Dendritic cell treated with granulocyte-macrophage colony-stimulating factor and Interleukin-4, amounts not matched to agents 40 ng/mL and 50 ng/mL, for 4 days (primary cell): ENCODE measurements at regions not wholly inside any gene's neighbourhood (a gene's known extent, or its start where the extent isn't known, plus 50 kb on each side); places are given as distances from the start of the nearest gene placed in this dataset.
A peak's percentile ranks its signal among the peaks of the same experiment; 100 is the strongest.

Experiments used
- H3K27ac Mint-ChIP-seq: one replicate; pipeline ENCODE4 v1.8.0; 2022; ENCODE audit warnings: mild to moderate bottlenecking, mixed read lengths
- H3K27me3 Mint-ChIP-seq: one replicate; pipeline ENCODE4 v1.8.0; 2022; ENCODE audit warnings: mild to moderate bottlenecking, mixed read lengths
- H3K36me3 Mint-ChIP-seq: one replicate; pipeline ENCODE4 v1.8.0; 2022; ENCODE audit warnings: low read depth, mixed read lengths
- H3K4me1 Mint-ChIP-seq: one replicate; pipeline ENCODE4 v1.8.0; 2022; ENCODE audit warnings: low read depth, mixed read lengths
- H3K4me3 Mint-ChIP-seq: one replicate; pipeline ENCODE4 v1.8.0; 2022; ENCODE audit warnings: mild to moderate bottlenecking, moderate library complexity, mixed read lengths
- H3K9me3 Mint-ChIP-seq: one replicate; pipeline ENCODE4 v1.8.0; 2022; ENCODE audit warnings: mixed read lengths
- intact Hi-C: fragments of 100-400 bp; cut with micrococcal nuclease; formaldehyde crosslinking; loops from one replicate; pipeline ENCODE4 v1.15.0; 2022

GRCh38 chr12:3988519-3989217, 115.5 kb upstream of the PARP11 start:
- Mint-ChIP-seq H3K4me3 (no peak overlapping the region), H3K9me3 (no peaks in the 10 kb centered on the region), H3K27ac (no peak overlapping the region), H3K27me3 (peaks cover 27% of the 10 kb centered on the region), H3K4me1 (peaks cover 6% of the 10 kb centered on the region), H3K36me3 (no peaks in the 10 kb centered on the region)
- intact Hi-C loops: no loop called here

- H3K4me3 Mint-ChIP-seq: no peak overlapping the region
- no peak overlapping the region for H3K27ac Mint-ChIP-seq
- intact Hi-C loops: no loop called here
These were observed 114.4 kb upstream of the PARP11 start for GRCh38 chr12:3987571-3987970.

GRCh38 chr12:3980504-3981272, 107.5 kb upstream of the PARP11 start:
- intact Hi-C loops: no loop called here
- Mint-ChIP-seq H3K4me1 (no peaks in the 10 kb centered on the region), H3K4me3 (no peak overlapping the region), H3K9me3 (peaks cover 8% of the 10 kb centered on the region), H3K27ac (no peak overlapping the region), H3K27me3 (peaks cover 5% of the 10 kb centered on the region), H3K36me3 (no peaks in the 10 kb centered on the region)

More at GRCh38 chr12:3987571-3987970, 114.4 kb upstream of the PARP11 start:
- peaks cover 22% of the 10 kb centered on the region for H3K27me3 Mint-ChIP-seq
- no peaks in the 10 kb centered on the region for H3K36me3 Mint-ChIP-seq
- peaks cover 3% of the 10 kb centered on the region for H3K9me3 Mint-ChIP-seq
- peaks cover 6% of the 10 kb centered on the region for H3K4me1 Mint-ChIP-seq

GRCh38 chr12:3977621-3978020, 104.4 kb upstream of the PARP11 start:
- Mint-ChIP-seq H3K9me3 (peaks cover 6% of the 10 kb centered on the region), H3K27ac (peak overlapping the region; percentile 7), H3K36me3 (no peaks in the 10 kb centered on the region), H3K27me3 (peaks cover 5% of the 10 kb centered on the region), H3K4me1 (peaks cover 20% of the 10 kb centered on the region), H3K4me3 (no peak overlapping the region)
- intact Hi-C loops: no loop called here

GRCh38 chr12:3976351-3976938, 103.2 kb upstream of the PARP11 start:
- Mint-ChIP-seq H3K9me3 (no peaks in the 10 kb centered on the region), H3K4me3 (no peak overlapping the region), H3K4me1 (peaks cover 26% of the 10 kb centered on the region), H3K27ac (no peak overlapping the region), H3K36me3 (no peaks in the 10 kb centered on the region), H3K27me3 (no peaks in the 10 kb centered on the region)
- intact Hi-C loops: no loop called here

GRCh38 chr12:3975652-3976051, 102.5 kb upstream of the PARP11 start:
- H3K36me3 Mint-ChIP-seq: no peaks in the 10 kb centered on the region
- intact Hi-C loops: no loop called here
- H3K4me3 Mint-ChIP-seq: no peak overlapping the region
- peaks cover 3% of the 10 kb centered on the region for H3K27me3 Mint-ChIP-seq
- H3K9me3 Mint-ChIP-seq: no peaks in the 10 kb centered on the region
- peaks cover 26% of the 10 kb centered on the region for H3K4me1 Mint-ChIP-seq
- no peak overlapping the region for H3K27ac Mint-ChIP-seq

- Mint-ChIP-seq H3K36me3 (no peaks in the 10 kb centered on the region), H3K9me3 (no peaks in the 10 kb centered on the region), H3K27me3 (peaks cover 3% of the 10 kb centered on the region), H3K4me3 (no peak overlapping the region), H3K4me1 (peaks cover 26% of the 10 kb centered on the region), H3K27ac (peak overlapping the region; percentile 89)
- intact Hi-C loops: no loop called here
These were observed 101.7 kb upstream of the PARP11 start for GRCh38 chr12:3974883-3975282.

GRCh38 chr12:3973973-3974644, 100.9 kb upstream of the PARP11 start:
- Mint-ChIP-seq H3K36me3 (no peaks in the 10 kb centered on the region), H3K27me3 (peaks cover 3% of the 10 kb centered on the region), H3K4me1 (peaks cover 26% of the 10 kb centered on the region), H3K27ac (peak overlapping the region; percentile 89), H3K4me3 (peak overlapping the region; percentile 37), H3K9me3 (no peaks in the 10 kb centered on the region)
- intact Hi-C loops: no loop called here

- no peaks in the 10 kb centered on the region for H3K9me3 Mint-ChIP-seq
- intact Hi-C loops: no loop called here
- peaks cover 3% of the 10 kb centered on the region for H3K27me3 Mint-ChIP-seq
- no peaks in the 10 kb centered on the region for H3K36me3 Mint-ChIP-seq
- peaks cover 26% of the 10 kb centered on the region for H3K4me1 Mint-ChIP-seq
- H3K4me3 Mint-ChIP-seq: no peak overlapping the region
- H3K27ac Mint-ChIP-seq: peak overlapping the region; percentile 89
These were observed 100.2 kb upstream of the PARP11 start for GRCh38 chr12:3973269-3973884.

- Mint-ChIP-seq H3K4me1 (peaks cover 26% of the 10 kb centered on the region), H3K9me3 (no peaks in the 10 kb centered on the region), H3K36me3 (no peaks in the 10 kb centered on the region), H3K4me3 (no peak overlapping the region), H3K27me3 (peaks cover 3% of the 10 kb centered on the region), H3K27ac (peak overlapping the region; percentile 89)
- intact Hi-C loops: no loop called here
These were observed 99.4 kb upstream of the PARP11 start for GRCh38 chr12:3972576-3972975.

GRCh38 chr12:3968523-3968922, 95.3 kb upstream of the PARP11 start:
- Mint-ChIP-seq H3K27me3 (peaks cover 3% of the 10 kb centered on the region), H3K4me1 (peaks cover 15% of the 10 kb centered on the region), H3K27ac (no peak overlapping the region), H3K9me3 (no peaks in the 10 kb centered on the region), H3K36me3 (no peaks in the 10 kb centered on the region), H3K4me3 (no peak overlapping the region)
- intact Hi-C loops: no loop called here

- Mint-ChIP-seq H3K27me3 (peaks cover 3% of the 10 kb centered on the region), H3K36me3 (no peaks in the 10 kb centered on the region), H3K27ac (no peak overlapping the region), H3K4me3 (no peak overlapping the region), H3K9me3 (no peaks in the 10 kb centered on the region), H3K4me1 (peaks cover 14% of the 10 kb centered on the region)
- intact Hi-C loops: no loop called here
These were observed 94.5 kb upstream of the PARP11 start for GRCh38 chr12:3967556-3968160.

GRCh38 chr12:3966376-3966775, 93.2 kb upstream of the PARP11 start:
- Mint-ChIP-seq H3K9me3 (no peaks in the 10 kb centered on the region), H3K4me1 (peaks cover 18% of the 10 kb centered on the region), H3K4me3 (no peak overlapping the region), H3K36me3 (no peaks in the 10 kb centered on the region), H3K27ac (no peak overlapping the region), H3K27me3 (peaks cover 3% of the 10 kb centered on the region)
- intact Hi-C loops: no loop called here
